ENCODE measurements at regions not wholly inside any gene's neighbourhood (a gene's known extent, or its start where the extent isn't known, plus 50 kb on each side); places are given as distances from the start of the nearest gene placed in this dataset.
"Not testable (repeated sequence)": the region's sequence is repeated elsewhere in the genome, so short reads cannot be mapped to it uniquely, and the experiment has no call there.

DNA sequence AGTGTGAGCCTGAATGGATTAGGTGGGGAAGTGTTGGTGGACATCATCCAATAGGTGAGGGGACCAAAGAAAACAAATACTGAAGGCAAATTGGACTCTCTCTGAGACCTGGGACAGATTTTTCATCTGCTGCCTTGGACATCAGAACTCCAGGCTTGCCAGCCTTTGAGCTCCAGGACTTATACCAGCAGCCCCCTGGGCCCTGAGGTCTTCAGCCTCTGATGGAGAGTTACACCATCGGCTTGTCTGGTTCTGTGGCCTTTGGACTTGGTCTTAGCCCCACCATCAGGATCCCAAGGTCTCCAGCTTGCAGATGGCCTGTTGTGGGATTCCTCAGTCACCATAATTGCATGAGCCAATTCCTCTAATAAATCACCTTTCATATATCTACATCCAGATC is 80.8 kb upstream of the SLC8A3 start:
- DNase-seq: no peak

DNA sequence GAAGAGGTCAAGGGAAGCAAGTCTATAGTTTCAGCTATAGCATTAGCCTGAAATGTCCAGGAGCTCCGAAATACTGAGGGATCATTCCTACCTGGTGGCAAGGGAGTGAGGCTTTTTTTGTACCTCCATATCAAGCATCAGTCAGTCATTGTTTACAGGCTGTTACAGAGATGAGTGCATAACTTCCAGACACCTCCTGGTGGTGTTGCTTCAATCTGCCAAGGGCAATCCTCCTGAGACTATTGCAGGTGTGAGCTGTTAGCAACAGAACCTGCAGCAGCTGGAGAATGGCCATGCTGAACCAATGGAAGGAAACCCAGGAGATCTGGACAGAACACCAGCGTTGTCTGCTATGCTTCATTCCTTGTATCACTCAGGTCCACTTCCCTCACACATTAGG is 80.0 kb upstream of the SLC8A3 start:
- no peak for DNase-seq

DNA sequence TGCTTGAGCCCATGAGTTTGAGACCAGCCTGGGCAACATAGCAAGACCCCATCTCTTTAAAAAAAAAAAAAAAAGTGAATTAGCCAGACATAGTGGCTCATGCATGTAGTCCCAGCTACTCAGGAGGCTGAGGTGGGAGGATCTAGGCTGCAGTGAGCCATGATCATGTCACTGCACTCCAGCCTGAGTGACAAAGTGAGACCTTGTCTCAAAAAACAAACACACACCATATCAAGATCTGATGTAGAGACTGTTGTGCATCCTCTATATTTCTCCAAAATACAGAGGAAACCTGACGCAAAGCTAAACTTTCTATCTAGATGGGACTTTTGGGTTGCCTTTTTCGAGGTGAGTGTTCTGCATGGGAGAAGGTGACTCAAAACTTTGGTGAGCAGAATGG is 77.4 kb upstream of the SLC8A3 start:
- DNase-seq: no peak

DNA sequence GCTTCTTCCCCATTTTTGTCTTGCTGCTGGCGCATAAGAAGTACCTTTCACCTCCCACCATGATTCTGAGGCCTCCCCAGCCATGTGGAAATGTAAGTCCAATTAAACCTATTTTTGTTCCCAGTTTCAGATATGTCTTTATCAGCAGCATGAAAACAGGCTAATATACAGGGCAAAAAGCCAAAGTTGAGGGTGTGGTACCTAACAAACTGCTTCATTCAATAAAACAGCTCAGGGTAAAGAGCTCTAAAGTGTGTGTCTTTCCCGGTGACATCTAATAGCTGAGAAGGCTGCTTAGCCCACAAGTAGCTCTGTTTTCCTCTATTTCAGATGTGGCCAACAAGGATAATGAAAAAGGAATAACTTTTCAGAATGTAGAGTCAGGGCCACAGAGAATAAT is 76.7 kb upstream of the SLC8A3 start:
- no peak for DNase-seq

DNA sequence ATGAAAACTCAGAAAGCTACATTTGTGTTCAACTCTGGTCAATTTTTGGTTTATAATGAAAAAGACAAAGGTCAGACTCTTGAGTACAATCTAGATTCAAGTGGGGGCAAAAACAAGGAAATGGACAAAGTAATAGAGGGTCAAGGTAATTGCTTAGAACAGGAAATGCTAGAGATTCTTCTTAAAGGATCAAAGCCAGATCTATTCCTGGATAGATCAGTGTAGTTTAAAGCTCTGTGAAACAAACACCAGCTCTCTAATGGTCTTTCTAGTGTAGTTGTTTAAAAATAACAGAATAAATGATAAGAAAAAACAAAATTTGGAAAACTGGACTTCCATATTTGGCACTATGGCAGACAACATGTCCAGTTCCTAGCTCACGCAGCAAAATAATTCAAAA is 70.7 kb upstream of the SLC8A3 start:
- DNase-seq: no peak

GRCh38 chr14:70257526-70257925 is 68.8 kb upstream of the SLC8A3 start:
- DNase-seq: peak in 1 of 2 donors; percentile 52

GRCh38 chr14:70256601-70257000 is 67.8 kb upstream of the SLC8A3 start:
- DNase-seq: no peak

DNA sequence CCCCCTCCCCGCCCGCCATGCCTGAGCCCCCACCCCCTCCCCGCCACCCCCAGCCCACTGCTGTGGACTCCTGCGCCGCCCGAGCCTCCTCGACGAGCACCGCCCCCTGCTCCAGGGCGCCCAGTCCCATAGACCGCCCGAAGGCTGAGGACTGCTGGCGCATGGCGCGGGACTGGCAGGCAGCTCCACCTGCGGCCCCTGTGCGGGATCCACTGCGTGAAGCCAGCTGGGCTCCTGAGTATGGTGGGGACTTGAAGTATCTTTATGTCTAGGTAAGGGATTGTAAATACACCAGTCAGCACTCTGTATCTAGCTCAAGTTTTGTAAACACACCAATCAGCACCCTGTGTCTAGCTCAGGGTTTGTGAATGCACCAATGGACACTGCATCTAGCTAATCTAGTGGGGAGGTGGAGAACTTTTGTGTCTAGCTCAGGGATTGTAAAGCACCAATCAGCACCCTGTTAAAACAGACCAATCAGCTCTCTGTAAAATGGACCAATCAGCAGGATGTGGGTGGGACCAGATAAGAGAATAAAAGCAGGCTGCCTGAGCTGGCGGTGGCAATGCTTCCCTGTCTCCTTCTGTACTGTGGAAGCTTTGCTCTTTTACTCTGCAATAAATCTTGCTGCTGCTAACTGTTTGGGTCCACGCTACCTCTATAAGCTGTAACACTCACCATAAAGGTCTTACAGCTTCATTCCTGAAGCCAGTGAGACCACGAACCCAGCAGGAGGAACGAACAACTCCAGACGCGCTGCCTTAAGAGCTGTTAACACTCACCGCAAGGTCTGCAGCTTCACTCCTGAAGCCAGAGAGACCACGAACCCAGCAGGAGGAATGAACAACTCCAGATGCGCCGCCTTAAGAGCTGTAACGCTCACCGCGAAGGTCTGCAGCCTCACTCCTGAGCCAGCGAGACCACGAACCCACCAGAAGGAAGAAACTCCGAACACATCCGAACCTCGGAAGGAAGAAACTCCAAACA is 66.6 kb upstream of the SLC8A3 start:
- not testable (repeated sequence) for DNase-seq

GRCh38 chr14:70254476-70254961 is 65.8 kb upstream of the SLC8A3 start:
- no peak for DNase-seq

DNA sequence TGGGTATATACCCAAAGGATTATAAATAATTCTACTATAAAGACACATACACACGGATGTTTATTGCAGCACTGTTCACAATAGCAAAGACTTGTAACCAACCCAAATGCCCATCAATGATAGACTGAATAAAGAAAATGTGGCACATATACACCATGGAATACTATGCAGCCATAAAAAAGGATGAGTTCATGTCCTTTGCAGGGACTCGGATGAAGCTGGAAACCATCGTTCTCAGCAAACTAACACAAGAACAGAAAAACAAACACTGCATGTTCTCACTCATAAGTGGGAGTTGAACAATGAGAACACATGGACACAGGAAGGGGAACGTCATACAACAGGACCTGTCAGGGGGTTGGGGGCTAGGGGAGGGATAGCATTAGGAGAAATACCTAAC is 64.8 kb upstream of the SLC8A3 start:
- not testable (repeated sequence) for DNase-seq

DNA sequence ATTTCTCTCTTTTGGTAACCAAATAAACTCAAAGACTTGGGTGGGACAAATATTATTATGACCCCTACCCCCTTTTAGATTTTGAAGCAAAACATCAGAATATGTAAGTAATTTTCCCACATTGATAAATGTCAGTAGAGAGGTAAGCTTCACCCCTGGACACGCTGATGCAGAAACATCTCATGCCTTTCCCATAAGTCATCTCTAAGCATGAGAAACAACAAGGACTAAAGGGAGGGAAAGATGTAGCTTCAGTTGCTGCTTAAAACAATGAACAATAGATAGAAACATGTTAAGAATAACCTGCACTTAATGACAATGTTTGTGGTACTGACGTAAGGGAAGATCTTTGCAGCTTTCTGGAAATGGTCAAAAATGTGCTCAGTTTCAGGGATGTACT is 56.3 kb upstream of the SLC8A3 start:
- no peak for DNase-seq

GRCh38 chr14:70239802-70240201 is 51.1 kb upstream of the SLC8A3 start:
- no peak for DNase-seq

DNA sequence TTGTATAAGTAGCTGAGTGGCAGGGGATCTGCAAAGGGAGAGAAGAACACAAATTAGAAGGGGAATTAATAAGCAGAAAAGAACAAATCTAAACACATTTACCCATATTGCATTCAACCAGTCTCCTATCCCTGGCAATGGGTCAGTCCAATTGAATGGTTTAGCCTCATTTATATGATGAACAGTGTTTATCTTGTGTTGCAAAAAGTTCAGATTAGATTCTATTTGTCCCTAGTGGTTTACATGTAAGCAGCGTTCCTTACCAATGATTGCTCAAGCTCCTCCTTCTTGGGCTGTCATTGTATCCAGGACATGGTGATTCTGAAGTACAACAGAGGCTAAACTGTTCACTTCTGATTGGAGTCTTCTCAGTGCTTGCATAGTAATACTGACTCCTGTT is 49.9 kb upstream of the SLC8A3 start:
- not testable (repeated sequence) for DNase-seq

Measured in bone marrow (tissue), 2 donors.